ENCODE measurements at regions not wholly inside any gene's neighbourhood (a gene's known extent, or its start where the extent isn't known, plus 50 kb on each side); places are given as distances from the start of the nearest gene placed in this dataset.
"Not testable (repeated sequence)": the region's sequence is repeated elsewhere in the genome, so short reads cannot be mapped to it uniquely, and the experiment has no call there.

- DNase-seq = no peak
Measured at GRCh38 chr18:1435487-1435886, 530.8 kb downstream of the ADCYAP1 start.

GRCh38 chr18:1436199-1436598 lies 531.5 kb downstream of the ADCYAP1 start:
- no peak for DNase-seq

- no peak for DNase-seq
Measured at GRCh38 chr18:1438458-1438910, 533.8 kb downstream of the ADCYAP1 start.

GRCh38 chr18:1438967-1439366 lies 534.3 kb downstream of the ADCYAP1 start:
- no peak for DNase-seq

- not testable (repeated sequence) for DNase-seq
Measured at GRCh38 chr18:1444062-1444461, 539.4 kb downstream of the ADCYAP1 start.

GRCh38 chr18:1446765-1447164 lies 542.1 kb downstream of the ADCYAP1 start:
- no peak for DNase-seq

- DNase-seq = no peak
Measured at GRCh38 chr18:1452821-1453220, 548.1 kb downstream of the ADCYAP1 start.

GRCh38 chr18:1455605-1456004 lies 550.9 kb downstream of the ADCYAP1 start:
- DNase-seq = no peak

- DNase-seq = no peak
Measured at GRCh38 chr18:1458547-1458946, 553.9 kb downstream of the ADCYAP1 start.

GRCh38 chr18:1463981-1464380 lies 559.3 kb downstream of the ADCYAP1 start:
- no peak for DNase-seq

- DNase-seq = no peak
Measured at GRCh38 chr18:1464444-1465217, 560.0 kb downstream of the ADCYAP1 start.

GRCh38 chr18:1466035-1466434 lies 561.4 kb downstream of the ADCYAP1 start:
- no peak for DNase-seq

- DNase-seq = no peak
Measured at GRCh38 chr18:1467461-1467964, 562.8 kb downstream of the ADCYAP1 start.

- no peak for DNase-seq
Measured at GRCh38 chr18:1468550-1468949, 563.9 kb downstream of the ADCYAP1 start.

- DNase-seq = no peak
Measured at GRCh38 chr18:1475867-1476266, 571.2 kb downstream of the ADCYAP1 start.

GRCh38 chr18:1480309-1480708 lies 575.6 kb downstream of the ADCYAP1 start:
- no peak for DNase-seq

- no peak for DNase-seq
Measured at GRCh38 chr18:1481577-1481976, 576.9 kb downstream of the ADCYAP1 start.

- DNase-seq = no peak
Measured at GRCh38 chr18:1483385-1483784, 578.7 kb downstream of the ADCYAP1 start.

GRCh38 chr18:1487457-1487856 lies 582.8 kb downstream of the ADCYAP1 start:
- no peak for DNase-seq

- no peak for DNase-seq
Measured at GRCh38 chr18:1488394-1488793, 583.7 kb downstream of the ADCYAP1 start.

GRCh38 chr18:1488957-1489356 lies 584.3 kb downstream of the ADCYAP1 start:
- DNase-seq = no peak

- DNase-seq = no peak
Measured at GRCh38 chr18:1495387-1495786, 590.7 kb downstream of the ADCYAP1 start.

GRCh38 chr18:1496096-1496495 lies 591.4 kb downstream of the ADCYAP1 start:
- no peak for DNase-seq

GRCh38 chr18:1498216-1498615 lies 593.5 kb downstream of the ADCYAP1 start:
- no peak for DNase-seq

GRCh38 chr18:1499265-1499664 lies 594.6 kb downstream of the ADCYAP1 start:
- DNase-seq = no peak

Measured in eye (tissue), 1 donor.